Breast epithelium (tissue), 3 donors: ENCODE measurements at regions not wholly inside any gene's neighbourhood (a gene's known extent, or its start where the extent isn't known, plus 50 kb on each side); places are given as distances from the start of the nearest gene placed in this dataset.

Experiments
- CTCF ChIP-seq, 3 donors: fragments of 450-650 bp; IDR thresholded peaks; one replicate each; pipeline ENCODE4 v1.5.1; 2016 to 2017; ENCODE audit warnings: antibody characterized with exemption in 3 of 3, mild to moderate bottlenecking in 3 of 3, moderate library complexity in 3 of 3
- POLR2A ChIP-seq: fragments of 450-650 bp; IDR thresholded peaks from one replicate; pipeline ENCODE4 v1.6.1; 2016; ENCODE audit warnings: antibody characterized with exemption, mild to moderate bottlenecking, moderate library complexity
- POLR2AphosphoS5 ChIP-seq, 3 donors: sonication (generic); formaldehyde crosslinking; IDR thresholded peaks; one replicate each; pipeline ENCODE4 v1.6.1; 2017; ENCODE audit warnings: antibody characterized with exemption in 3 of 3

GRCh38 chr10:111475720-111476119 lies 398.9 kb downstream of the ADRA2A start:
- TF ChIP-seq POLR2A (no peak), CTCF (IDR thresholded peaks at IDR 0.05) (no peak), POLR2AphosphoS5 (IDR thresholded peaks at IDR 0.05) (peak in 1 of 3 donors; percentile 76)
